Gastrocnemius medialis (tissue), 4 donors: ENCODE measurements at regions not wholly inside any gene's neighbourhood (a gene's known extent, or its start where the extent isn't known, plus 50 kb on each side); places are given as distances from the start of the nearest gene placed in this dataset.

Experiments
- CTCF ChIP-seq, 5 experiments: fragments of 450-650 bp in 3 of 5; fragments of 200-600 bp in 2 of 5; sonication (generic) in 2 of 5; IDR thresholded peaks in 4 of 5; conservative IDR thresholded peaks in 1 of 5; 1 replicate in 4 of 5; 2 replicates in 1 of 5; pipeline ENCODE4 v1.5.1; 2016 to 2019; ENCODE audit warnings: antibody characterized with exemption in 5 of 5, mild to moderate bottlenecking in 3 of 5, moderate library complexity in 3 of 5
- POLR2A ChIP-seq, 2 donors: fragments of 450-650 bp; IDR thresholded peaks; one replicate each; pipeline ENCODE4 v1.6.1; 2017; ENCODE audit warnings: antibody characterized with exemption in 2 of 2, mild to moderate bottlenecking in 2 of 2, moderate library complexity in 2 of 2

- TF ChIP-seq CTCF (IDR thresholded peaks at IDR 0.05 in 4 of 5, conservative IDR thresholded peaks at IDR 0.05 in 1 of 5) (no peak), POLR2A (IDR thresholded peaks at IDR 0.05) (no peak)
These were observed 90.8 kb upstream of the KDM7A start for GRCh38 chr7:140267381-140268226.
